ENCODE measurements at regions not wholly inside any gene's neighbourhood (a gene's known extent, or its start where the extent isn't known, plus 50 kb on each side); places are given as distances from the start of the nearest gene placed in this dataset.

- Histone ChIP-seq H3K4me3 (ENCODE audit: low read depth, low read length) (no peak overlapping the region), H3K4me1 (no peaks in the 10 kb centered on the region), H3K27me3 (no peaks in the 10 kb centered on the region), H3K9me3 (no peaks in the 10 kb centered on the region), H3K36me3 (no peaks in the 10 kb centered on the region)
- no peak for TF ChIP-seq CTCF (IDR thresholded peaks at IDR 0.05; ENCODE audit: low read depth, low read length)
- no peak for DNase-seq
These were observed 195.5 kb upstream of the TMC3 start for GRCh38 chr15:81569286-81570080.

GRCh38 chr15:81567924-81568323 is 193.9 kb upstream of the TMC3 start:
- DNase-seq, result no peak
- no peaks in the 10 kb centered on the region for H3K27me3 ChIP-seq
- H3K9me3 ChIP-seq, result no peaks in the 10 kb centered on the region
- no peak for TF ChIP-seq CTCF (IDR thresholded peaks at IDR 0.05; ENCODE audit: low read depth, low read length)
- no peaks in the 10 kb centered on the region for H3K4me1 ChIP-seq
- no peaks in the 10 kb centered on the region for H3K36me3 ChIP-seq
- H3K4me3 ChIP-seq (ENCODE audit: low read depth, low read length), result no peak overlapping the region

- H3K36me3 ChIP-seq, result no peaks in the 10 kb centered on the region
- H3K4me3 ChIP-seq (ENCODE audit: low read depth, low read length), result no peak overlapping the region
- H3K27me3 ChIP-seq, result no peaks in the 10 kb centered on the region
- H3K4me1 ChIP-seq, result no peaks in the 10 kb centered on the region
- no peaks in the 10 kb centered on the region for H3K9me3 ChIP-seq
- TF ChIP-seq CTCF (IDR thresholded peaks at IDR 0.05; ENCODE audit: low read depth, low read length), result no peak
- no peak for DNase-seq
These were observed 189.0 kb upstream of the TMC3 start for GRCh38 chr15:81562986-81563385.

GRCh38 chr15:81560405-81560804 is 186.4 kb upstream of the TMC3 start:
- Histone ChIP-seq H3K9me3 (no peaks in the 10 kb centered on the region), H3K36me3 (no peaks in the 10 kb centered on the region), H3K4me1 (no peaks in the 10 kb centered on the region), H3K4me3 (ENCODE audit: low read depth, low read length) (no peak overlapping the region), H3K27me3 (no peaks in the 10 kb centered on the region)
- DNase-seq, result no peak
- TF ChIP-seq CTCF (IDR thresholded peaks at IDR 0.05; ENCODE audit: low read depth, low read length), result no peak

- DNase-seq, result no peak
- no peaks in the 10 kb centered on the region for H3K4me1 ChIP-seq
- no peaks in the 10 kb centered on the region for H3K27me3 ChIP-seq
- TF ChIP-seq CTCF (IDR thresholded peaks at IDR 0.05; ENCODE audit: low read depth, low read length), result no peak
- H3K36me3 ChIP-seq, result no peaks in the 10 kb centered on the region
- H3K9me3 ChIP-seq, result no peaks in the 10 kb centered on the region
- no peak overlapping the region for H3K4me3 ChIP-seq (ENCODE audit: low read depth, low read length)
These were observed 184.0 kb upstream of the TMC3 start for GRCh38 chr15:81558056-81558455.

- Histone ChIP-seq H3K36me3 (no peaks in the 10 kb centered on the region), H3K27me3 (no peaks in the 10 kb centered on the region), H3K4me1 (no peaks in the 10 kb centered on the region), H3K9me3 (no peaks in the 10 kb centered on the region), H3K4me3 (ENCODE audit: low read depth, low read length) (no peak overlapping the region)
- DNase-seq, result no peak
- TF ChIP-seq CTCF (IDR thresholded peaks at IDR 0.05; ENCODE audit: low read depth, low read length), result no peak
These were observed 181.3 kb upstream of the TMC3 start for GRCh38 chr15:81555346-81555745.
